ENCODE measurements at regions not wholly inside any gene's neighbourhood (a gene's known extent, or its start where the extent isn't known, plus 50 kb on each side); places are given as distances from the start of the nearest gene placed in this dataset.

DNA sequence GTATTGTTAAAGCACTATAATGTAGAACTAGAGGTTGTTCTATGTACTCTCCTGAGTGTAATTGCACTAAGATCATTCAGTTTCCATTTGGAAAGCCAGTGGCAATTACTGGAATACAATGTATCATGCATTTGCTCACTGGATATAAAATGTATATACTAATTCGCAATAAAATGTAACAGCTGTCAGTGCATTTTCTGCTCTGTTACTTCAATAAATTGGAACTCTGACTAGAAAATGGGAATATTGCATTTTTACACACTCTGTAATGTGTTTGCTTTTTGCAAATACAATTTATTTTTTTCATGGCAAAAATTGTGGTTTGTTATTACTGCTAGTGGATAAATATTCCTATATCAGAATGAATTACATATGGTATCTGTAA lies 893.8 kb upstream of the POU3F3 start:
- intact Hi-C loops (cut with micrococcal nuclease), result no loop called here
- ATAC-seq (no peak), DNase-seq (no peak)
- POLR2A ChIA-PET, result no interaction called here
- no peaks in the 10 kb centered on the region for H3K9me3 ChIP-seq (ENCODE audit: control insufficient read depth in 2 of 3, low read length in 3 of 3)
- H3K27ac Mint-ChIP-seq, result no peak overlapping the region
- H3K4me1 Mint-ChIP-seq, result no peaks in the 10 kb centered on the region
- H3K27ac ChIP-seq (ENCODE audit: low read depth, low read length), result no peak overlapping the region
- H3K27me3 ChIP-seq (ENCODE audit: control insufficient read depth in 2 of 2, insufficient read depth in 2 of 2, low read length in 2 of 2), result no peaks in the 10 kb centered on the region
- peaks cover 0 to 3% (median 0%) of the 10 kb centered on the region in 5 donors for H3K36me3 Mint-ChIP-seq
- no peaks in the 10 kb centered on the region for H3K36me3 ChIP-seq (ENCODE audit: control insufficient read depth in 2 of 3, insufficient read depth in 3 of 3, low read length in 3 of 3)
- CTCF ChIA-PET, result no interaction called here
- H3K4me3 ChIP-seq (ENCODE audit: low read length), result no peak overlapping the region
- no peak overlapping the region for H3K4me3 Mint-ChIP-seq
- no peaks in the 10 kb centered on the region for H3K4me1 ChIP-seq (ENCODE audit: control insufficient read depth in 2 of 2, insufficient read depth in 2 of 2, low read length in 2 of 2)
- peaks cover 0 to 10% (median 4%) of the 10 kb centered on the region in 11 donors for H3K9me3 Mint-ChIP-seq
- H3K27me3 Mint-ChIP-seq, result no peaks in the 10 kb centered on the region

DNA sequence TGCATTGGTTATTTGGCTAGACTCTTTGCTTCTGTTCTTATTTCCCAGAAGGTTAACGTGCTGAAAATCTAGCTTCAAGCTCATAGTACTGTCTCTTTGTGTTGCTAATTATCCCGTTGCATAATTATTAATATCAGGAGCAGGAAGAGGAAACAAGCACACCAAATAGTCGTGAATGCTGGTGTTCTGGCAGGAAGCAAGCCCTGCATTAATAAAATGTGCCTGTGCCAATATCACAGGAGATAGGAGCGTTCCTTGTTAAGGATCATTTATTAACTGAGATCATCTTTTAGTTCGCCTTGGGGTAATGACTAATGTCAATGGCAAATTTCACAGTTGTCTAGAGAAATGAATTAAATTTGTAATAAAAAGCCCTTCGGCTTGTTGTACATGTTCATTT lies 893.0 kb upstream of the POU3F3 start:
- H3K27me3 Mint-ChIP-seq, result no peaks in the 10 kb centered on the region
- intact Hi-C loops (cut with micrococcal nuclease), result no loop called here
- no peaks in the 10 kb centered on the region for H3K9me3 ChIP-seq (ENCODE audit: control insufficient read depth in 2 of 3, low read length in 3 of 3)
- H3K36me3 Mint-ChIP-seq, result peaks cover 0 to 3% (median 0%) of the 10 kb centered on the region in 5 donors
- no peaks in the 10 kb centered on the region for H3K36me3 ChIP-seq (ENCODE audit: control insufficient read depth in 2 of 3, insufficient read depth in 3 of 3, low read length in 3 of 3)
- no peaks in the 10 kb centered on the region for H3K4me1 ChIP-seq (ENCODE audit: control insufficient read depth in 2 of 2, insufficient read depth in 2 of 2, low read length in 2 of 2)
- POLR2A ChIA-PET, result no interaction called here
- no peak overlapping the region for H3K4me3 Mint-ChIP-seq
- CTCF ChIA-PET, result no interaction called here
- H3K27me3 ChIP-seq (ENCODE audit: control insufficient read depth in 2 of 2, insufficient read depth in 2 of 2, low read length in 2 of 2), result no peaks in the 10 kb centered on the region
- no peak overlapping the region for H3K4me3 ChIP-seq (ENCODE audit: low read length)
- no peak overlapping the region for H3K27ac Mint-ChIP-seq
- H3K9me3 Mint-ChIP-seq, result peaks cover 0 to 17% (median 4%) of the 10 kb centered on the region in 11 donors
- no peak overlapping the region for H3K27ac ChIP-seq (ENCODE audit: low read depth, low read length)
- DNase-seq (no peak), ATAC-seq (no peak)
- H3K4me1 Mint-ChIP-seq, result no peaks in the 10 kb centered on the region

GRCh38 chr2:103961862-103962261 lies 892.1 kb upstream of the POU3F3 start:
- Histone ChIP-seq H3K4me1 (ENCODE audit: control insufficient read depth in 2 of 2, insufficient read depth in 2 of 2, low read length in 2 of 2) (no peaks in the 10 kb centered on the region), H3K4me3 (ENCODE audit: low read length) (no peak overlapping the region), H3K27ac (ENCODE audit: low read depth, low read length) (no peak overlapping the region), H3K27me3 (ENCODE audit: control insufficient read depth in 2 of 2, insufficient read depth in 2 of 2, low read length in 2 of 2) (no peaks in the 10 kb centered on the region), H3K9me3 (ENCODE audit: control insufficient read depth in 2 of 3, low read length in 3 of 3) (no peaks in the 10 kb centered on the region), H3K36me3 (ENCODE audit: control insufficient read depth in 2 of 3, insufficient read depth in 3 of 3, low read length in 3 of 3) (no peaks in the 10 kb centered on the region)
- Mint-ChIP-seq H3K36me3 (peaks cover 0 to 3% (median 0%) of the 10 kb centered on the region in 5 donors), H3K4me1 (no peaks in the 10 kb centered on the region), H3K27me3 (no peaks in the 10 kb centered on the region), H3K9me3 (peaks cover 0 to 10% (median 3%) of the 10 kb centered on the region in 11 donors), H3K4me3 (no peak overlapping the region), H3K27ac (no peak overlapping the region)
- intact Hi-C loops (cut with micrococcal nuclease), result no loop called here
- POLR2A ChIA-PET, result no interaction called here
- CTCF ChIA-PET, result no interaction called here
- ATAC-seq, result no peak
- no peak for DNase-seq

DNA sequence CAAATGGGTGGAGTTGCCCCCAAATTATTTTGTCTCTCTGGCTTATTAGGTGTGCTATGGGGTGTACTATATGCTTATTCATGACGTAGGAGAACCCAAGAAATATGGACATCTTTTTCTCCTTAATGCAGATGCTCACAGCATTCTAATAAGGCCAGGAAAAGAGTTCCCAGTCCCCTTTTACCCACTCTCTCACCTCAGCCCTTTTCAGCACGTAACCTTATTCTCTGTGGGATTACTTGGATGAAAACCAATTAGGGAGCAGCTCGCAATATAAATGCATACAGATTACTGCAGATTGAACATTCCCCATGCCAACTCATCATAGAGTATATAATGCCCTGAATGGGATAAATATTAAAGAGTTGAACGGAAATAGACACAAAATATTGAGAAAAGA lies 891.2 kb upstream of the POU3F3 start:
- ChIA-PET POLR2A (no interaction called here), CTCF (no interaction called here)
- Mint-ChIP-seq H3K27me3 (no peaks in the 10 kb centered on the region), H3K9me3 (peaks cover 0 to 10% (median 3%) of the 10 kb centered on the region in 11 donors), H3K4me1 (no peaks in the 10 kb centered on the region), H3K27ac (no peak overlapping the region), H3K36me3 (peaks cover 0 to 3% (median 0%) of the 10 kb centered on the region in 5 donors), H3K4me3 (no peak overlapping the region)
- DNase-seq (no peak), ATAC-seq (no peak)
- Histone ChIP-seq H3K27me3 (ENCODE audit: control insufficient read depth in 2 of 2, insufficient read depth in 2 of 2, low read length in 2 of 2) (no peaks in the 10 kb centered on the region), H3K4me3 (ENCODE audit: low read length) (no peak overlapping the region), H3K36me3 (ENCODE audit: control insufficient read depth in 2 of 3, insufficient read depth in 3 of 3, low read length in 3 of 3) (no peaks in the 10 kb centered on the region), H3K9me3 (ENCODE audit: control insufficient read depth in 2 of 3, low read length in 3 of 3) (no peaks in the 10 kb centered on the region), H3K4me1 (ENCODE audit: control insufficient read depth in 2 of 2, insufficient read depth in 2 of 2, low read length in 2 of 2) (no peaks in the 10 kb centered on the region), H3K27ac (ENCODE audit: low read depth, low read length) (no peak overlapping the region)
- intact Hi-C loops (cut with micrococcal nuclease), result no loop called here

DNA sequence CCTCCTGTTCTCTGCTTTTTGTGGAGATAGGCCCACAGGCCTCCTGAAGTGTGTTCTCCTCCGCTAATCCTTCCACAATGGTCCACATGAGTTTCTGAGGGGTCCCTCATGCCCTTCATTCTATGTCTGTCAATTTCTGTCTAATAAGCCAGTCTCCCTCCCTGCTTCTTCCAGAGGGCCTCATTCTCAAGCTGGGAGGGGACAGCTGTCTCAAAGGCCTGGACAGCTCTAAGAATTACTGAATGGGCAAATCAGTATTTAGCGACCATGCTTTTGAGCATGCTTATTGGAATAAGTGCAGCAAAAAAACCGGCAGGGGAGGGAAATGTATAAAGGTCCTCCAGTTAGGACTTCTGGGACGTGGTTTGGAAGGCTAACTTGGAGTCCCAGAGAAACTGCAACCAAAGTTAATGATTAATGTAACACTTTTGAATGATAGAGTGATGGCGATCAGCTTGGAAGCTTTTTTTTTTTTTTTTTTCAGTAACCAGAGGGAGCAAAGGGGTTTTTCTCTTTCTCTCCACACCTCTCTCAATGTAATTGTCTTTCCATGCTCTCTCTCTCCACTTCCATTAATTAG lies 890.7 kb upstream of the POU3F3 start:
- Histone ChIP-seq H3K27me3 (ENCODE audit: control insufficient read depth in 2 of 2, insufficient read depth in 2 of 2, low read length in 2 of 2) (no peaks in the 10 kb centered on the region), H3K36me3 (ENCODE audit: control insufficient read depth in 2 of 3, insufficient read depth in 3 of 3, low read length in 3 of 3) (no peaks in the 10 kb centered on the region), H3K4me3 (ENCODE audit: low read length) (no peak overlapping the region), H3K27ac (ENCODE audit: low read depth, low read length) (no peak overlapping the region), H3K9me3 (ENCODE audit: control insufficient read depth in 2 of 3, low read length in 3 of 3) (no peaks in the 10 kb centered on the region), H3K4me1 (ENCODE audit: control insufficient read depth in 2 of 2, insufficient read depth in 2 of 2, low read length in 2 of 2) (no peaks in the 10 kb centered on the region)
- Mint-ChIP-seq H3K27me3 (no peaks in the 10 kb centered on the region), H3K4me3 (no peak overlapping the region), H3K9me3 (peaks cover 0 to 10% (median 3%) of the 10 kb centered on the region in 11 donors), H3K4me1 (no peaks in the 10 kb centered on the region), H3K27ac (no peak overlapping the region), H3K36me3 (peaks cover 0 to 3% (median 0%) of the 10 kb centered on the region in 5 donors)
- DNase-seq (no peak), ATAC-seq (no peak)
- ChIA-PET POLR2A (no interaction called here), CTCF (no interaction called here)
- intact Hi-C loops (cut with micrococcal nuclease), result no loop called here

- H3K36me3 Mint-ChIP-seq, result no peaks in the 10 kb centered on the region
- no peak overlapping the region for H3K27ac ChIP-seq (ENCODE audit: low read depth, low read length)
- DNase-seq, result no peak
- H3K4me3 ChIP-seq (ENCODE audit: low read length), result no peak overlapping the region
- no peaks in the 10 kb centered on the region for H3K27me3 Mint-ChIP-seq
- H3K4me1 ChIP-seq (ENCODE audit: control insufficient read depth in 2 of 2, insufficient read depth in 2 of 2, low read length in 2 of 2), result no peaks in the 10 kb centered on the region
- ChIA-PET POLR2A (no interaction called here), CTCF (no interaction called here)
- H3K36me3 ChIP-seq (ENCODE audit: control insufficient read depth in 2 of 3, insufficient read depth in 3 of 3, low read length in 3 of 3), result no peaks in the 10 kb centered on the region
- ATAC-seq, result no peak
- intact Hi-C loops (cut with micrococcal nuclease), result no loop called here
- H3K4me3 Mint-ChIP-seq, result no peak overlapping the region
- H3K27ac Mint-ChIP-seq, result no peak overlapping the region
- H3K27me3 ChIP-seq (ENCODE audit: control insufficient read depth in 2 of 2, insufficient read depth in 2 of 2, low read length in 2 of 2), result no peaks in the 10 kb centered on the region
- H3K9me3 Mint-ChIP-seq, result peaks cover 0 to 6% (median 0%) of the 10 kb centered on the region in 11 donors
- no peaks in the 10 kb centered on the region for H3K9me3 ChIP-seq (ENCODE audit: control insufficient read depth in 2 of 3, low read length in 3 of 3)
- no peaks in the 10 kb centered on the region for H3K4me1 Mint-ChIP-seq
These were observed 876.7 kb upstream of the POU3F3 start for GRCh38 chr2:103977241-103977640.

- Mint-ChIP-seq H3K4me3 (no peak overlapping the region), H3K4me1 (no peaks in the 10 kb centered on the region), H3K27me3 (no peaks in the 10 kb centered on the region), H3K9me3 (peaks cover 0 to 6% (median 0%) of the 10 kb centered on the region in 11 donors), H3K27ac (no peak overlapping the region), H3K36me3 (no peaks in the 10 kb centered on the region)
- ChIA-PET CTCF (no interaction called here), POLR2A (no interaction called here)
- ATAC-seq (no peak), DNase-seq (no peak)
- Histone ChIP-seq H3K4me3 (ENCODE audit: low read length) (no peak overlapping the region), H3K4me1 (ENCODE audit: control insufficient read depth in 2 of 2, insufficient read depth in 2 of 2, low read length in 2 of 2) (no peaks in the 10 kb centered on the region), H3K27ac (ENCODE audit: low read depth, low read length) (no peak overlapping the region), H3K36me3 (ENCODE audit: control insufficient read depth in 2 of 3, insufficient read depth in 3 of 3, low read length in 3 of 3) (no peaks in the 10 kb centered on the region), H3K27me3 (ENCODE audit: control insufficient read depth in 2 of 2, insufficient read depth in 2 of 2, low read length in 2 of 2) (no peaks in the 10 kb centered on the region), H3K9me3 (ENCODE audit: control insufficient read depth in 2 of 3, low read length in 3 of 3) (no peaks in the 10 kb centered on the region)
- intact Hi-C loops (cut with micrococcal nuclease), result no loop called here
These were observed 876.2 kb upstream of the POU3F3 start for GRCh38 chr2:103977668-103978067.

Measured in naive thymus-derived CD4-positive, alpha-beta T cell (primary cell).